Loucy (cell line): ENCODE measurements at regions not wholly inside any gene's neighbourhood (a gene's known extent, or its start where the extent isn't known, plus 50 kb on each side); places are given as distances from the start of the nearest gene placed in this dataset.

Experiments used
- EZH2phosphoT487 ChIP-seq: fragments of 200-600 bp; IDR thresholded peaks from 2 replicates; pipeline ENCODE4 v1.6.1; 2018; ENCODE audit warnings: antibody characterized with exemption, mild to moderate bottlenecking, moderate library complexity, borderline replicate concordance
- TF ChIP-seq, protein P1 (sequence below): fragments of 200-600 bp; sonication (generic); conservative IDR thresholded peaks from 2 replicates; pipeline ENCODE4 v1.5.1; 2014; ENCODE audit warnings: mild to moderate bottlenecking, antibody characterized with exemption, low read length

DNA sequence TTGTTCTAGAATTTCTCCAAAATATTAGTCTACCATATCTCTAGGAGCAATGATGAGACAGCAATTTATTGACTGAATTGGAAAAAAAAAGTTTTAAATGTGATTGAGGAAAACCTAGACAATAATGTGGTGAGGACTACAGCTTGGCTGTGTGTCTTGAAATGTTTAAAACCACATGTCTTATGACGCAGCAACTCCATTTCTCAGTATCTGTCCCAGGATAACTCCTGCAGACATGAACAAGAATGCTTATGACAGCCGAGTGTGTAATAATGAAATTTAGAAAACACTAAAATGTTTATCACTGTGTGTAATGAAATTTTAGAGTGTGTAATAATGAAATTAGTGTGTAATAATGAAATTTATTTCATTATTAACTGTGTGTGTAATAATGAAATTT, 254.1 kb upstream of the DAPK1 start:
- TF ChIP-seq, protein P1, sequence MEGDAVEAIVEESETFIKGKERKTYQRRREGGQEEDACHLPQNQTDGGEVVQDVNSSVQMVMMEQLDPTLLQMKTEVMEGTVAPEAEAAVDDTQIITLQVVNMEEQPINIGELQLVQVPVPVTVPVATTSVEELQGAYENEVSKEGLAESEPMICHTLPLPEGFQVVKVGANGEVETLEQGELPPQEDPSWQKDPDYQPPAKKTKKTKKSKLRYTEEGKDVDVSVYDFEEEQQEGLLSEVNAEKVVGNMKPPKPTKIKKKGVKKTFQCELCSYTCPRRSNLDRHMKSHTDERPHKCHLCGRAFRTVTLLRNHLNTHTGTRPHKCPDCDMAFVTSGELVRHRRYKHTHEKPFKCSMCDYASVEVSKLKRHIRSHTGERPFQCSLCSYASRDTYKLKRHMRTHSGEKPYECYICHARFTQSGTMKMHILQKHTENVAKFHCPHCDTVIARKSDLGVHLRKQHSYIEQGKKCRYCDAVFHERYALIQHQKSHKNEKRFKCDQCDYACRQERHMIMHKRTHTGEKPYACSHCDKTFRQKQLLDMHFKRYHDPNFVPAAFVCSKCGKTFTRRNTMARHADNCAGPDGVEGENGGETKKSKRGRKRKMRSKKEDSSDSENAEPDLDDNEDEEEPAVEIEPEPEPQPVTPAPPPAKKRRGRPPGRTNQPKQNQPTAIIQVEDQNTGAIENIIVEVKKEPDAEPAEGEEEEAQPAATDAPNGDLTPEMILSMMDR = no peak
- no peak for TF ChIP-seq EZH2phosphoT487
